ENCODE measurements at regions not wholly inside any gene's neighbourhood (a gene's known extent, or its start where the extent isn't known, plus 50 kb on each side); places are given as distances from the start of the nearest gene placed in this dataset.

DNA sequence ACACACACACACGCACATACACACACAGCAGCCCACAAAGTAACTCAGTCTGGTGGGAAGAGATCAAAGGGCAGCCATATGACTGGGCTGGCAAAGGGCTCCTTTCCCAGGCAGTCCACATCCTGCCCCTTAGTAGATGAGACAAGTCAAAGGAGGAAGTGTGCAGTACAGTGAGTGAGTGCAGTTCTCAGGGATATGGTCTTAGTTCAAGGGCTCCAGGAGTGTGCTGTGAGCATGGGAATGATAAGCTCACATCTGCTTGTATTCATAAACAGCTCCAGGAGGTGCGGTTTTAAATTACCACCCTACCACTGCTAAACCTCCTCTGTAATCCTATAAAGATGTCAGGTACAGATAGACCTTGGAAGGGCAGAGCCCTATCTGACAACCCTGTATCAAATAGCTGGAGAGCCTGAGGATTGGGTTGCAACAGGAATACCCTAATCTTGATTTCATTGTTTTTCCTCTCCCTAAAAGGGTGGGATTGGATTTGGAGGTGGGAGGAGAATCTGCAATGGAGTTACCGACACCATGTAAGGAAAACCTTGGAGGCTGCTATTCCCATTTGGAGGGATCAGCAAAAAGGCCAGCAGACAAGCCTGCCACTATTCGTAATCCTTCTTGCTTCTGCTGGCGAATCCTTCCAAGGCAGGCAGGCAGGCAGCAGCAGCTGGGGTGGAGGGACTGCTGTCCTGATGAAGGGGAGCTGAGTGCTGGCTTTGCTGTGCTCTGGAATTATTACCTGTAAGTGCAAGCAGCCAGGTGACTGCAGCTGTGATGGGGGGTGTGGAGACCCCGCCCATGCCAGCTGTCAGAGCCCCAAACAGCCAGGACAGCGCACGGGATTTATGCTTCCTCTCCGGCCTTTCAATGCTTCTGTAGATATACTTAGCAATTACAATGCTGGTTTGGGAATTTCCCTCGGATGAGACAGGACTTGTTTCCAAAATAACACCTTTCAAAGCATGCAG is 342.7 kb downstream of the PRL start:
- no peak for DNase-seq (ENCODE audit: low read depth in 2 of 2)

DNA sequence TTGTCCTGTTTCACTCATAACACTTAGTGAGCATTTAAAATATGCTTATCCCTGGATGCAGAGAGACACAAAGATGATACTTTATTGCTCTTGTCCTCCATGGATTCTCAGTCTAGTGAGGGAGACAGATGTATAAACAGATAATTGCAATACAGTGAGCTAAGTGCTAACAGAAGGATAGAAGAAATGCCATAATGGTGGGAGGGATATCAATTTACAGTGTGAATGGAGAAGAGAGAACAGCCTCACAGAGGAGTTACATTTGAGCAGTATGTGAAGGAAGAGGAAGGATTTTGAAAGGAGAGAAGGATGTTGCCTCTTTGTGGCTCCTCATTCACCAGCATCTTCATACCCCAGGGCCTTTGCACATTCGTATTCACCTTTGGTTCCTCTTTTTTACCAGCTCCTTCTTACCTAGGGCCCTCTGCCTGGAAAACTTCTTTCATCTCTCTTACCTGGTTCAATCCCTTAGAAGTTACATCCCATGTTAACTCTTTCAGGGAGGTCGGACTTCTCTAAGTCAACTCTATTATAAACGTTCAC is 341.7 kb downstream of the PRL start:
- DNase-seq (ENCODE audit: low read depth in 2 of 2): no peak

GRCh38 chr6:21955951-21956350 is 340.9 kb downstream of the PRL start:
- no peak for DNase-seq (ENCODE audit: low read depth in 2 of 2)

GRCh38 chr6:21958428-21958827 is 338.4 kb downstream of the PRL start:
- DNase-seq (ENCODE audit: low read depth in 2 of 2): no peak

GRCh38 chr6:21961226-21961625 is 335.6 kb downstream of the PRL start:
- no peak for DNase-seq (ENCODE audit: low read depth in 2 of 2)

GRCh38 chr6:21965016-21965415 is 331.8 kb downstream of the PRL start:
- no peak for DNase-seq (ENCODE audit: low read depth in 2 of 2)

DNA sequence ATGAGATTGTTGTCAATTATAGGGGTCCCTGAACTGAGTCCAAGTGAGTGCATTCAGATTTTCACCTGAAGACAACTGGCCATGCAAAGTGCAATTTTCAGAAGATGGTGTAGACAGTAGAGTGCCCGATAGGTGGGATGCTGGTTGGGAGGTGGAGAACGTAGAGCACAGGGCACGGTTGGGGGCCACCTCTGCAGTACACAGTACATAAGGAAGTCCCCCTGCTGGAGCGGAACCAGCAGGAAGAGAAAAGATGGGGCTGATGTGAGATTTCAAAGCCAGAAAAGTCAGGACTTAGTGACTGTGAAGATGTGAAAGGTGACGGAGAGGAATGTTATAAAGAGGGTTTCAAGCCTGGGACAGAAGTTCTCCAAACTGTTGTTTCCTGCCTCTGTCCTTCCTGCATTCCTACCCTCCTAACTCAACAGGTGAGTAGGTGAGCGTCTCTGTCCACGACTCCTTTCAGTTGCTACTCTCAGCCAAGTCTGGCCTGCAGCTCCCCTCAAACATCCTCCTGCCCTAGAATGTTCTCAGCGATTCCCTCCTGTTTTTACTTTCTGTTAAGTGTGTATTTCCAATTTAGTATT is 330.8 kb downstream of the PRL start:
- DNase-seq (ENCODE audit: low read depth in 2 of 2): no peak

GRCh38 chr6:21967056-21967974 is 329.5 kb downstream of the PRL start:
- no peak for DNase-seq (ENCODE audit: low read depth in 2 of 2)

DNA sequence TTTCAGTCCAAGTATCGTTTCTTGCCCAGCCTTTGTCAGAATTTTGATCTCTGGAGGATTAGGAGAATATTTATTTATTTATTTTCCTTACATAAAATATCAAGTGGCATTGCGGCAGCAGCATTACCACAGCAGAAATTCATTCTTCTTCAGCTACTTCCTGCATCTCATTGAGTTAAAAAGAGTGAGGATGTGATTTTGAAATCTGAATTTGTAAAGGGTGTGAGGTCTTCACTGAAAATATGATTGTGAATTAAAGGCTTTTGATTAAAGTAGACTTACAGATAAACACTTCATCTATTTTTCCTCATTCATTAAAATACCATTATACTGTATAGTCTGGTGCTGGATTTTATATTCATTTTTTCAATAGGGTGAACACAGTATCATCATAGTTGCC is 328.4 kb downstream of the PRL start:
- no peak for DNase-seq (ENCODE audit: low read depth in 2 of 2)

DNA sequence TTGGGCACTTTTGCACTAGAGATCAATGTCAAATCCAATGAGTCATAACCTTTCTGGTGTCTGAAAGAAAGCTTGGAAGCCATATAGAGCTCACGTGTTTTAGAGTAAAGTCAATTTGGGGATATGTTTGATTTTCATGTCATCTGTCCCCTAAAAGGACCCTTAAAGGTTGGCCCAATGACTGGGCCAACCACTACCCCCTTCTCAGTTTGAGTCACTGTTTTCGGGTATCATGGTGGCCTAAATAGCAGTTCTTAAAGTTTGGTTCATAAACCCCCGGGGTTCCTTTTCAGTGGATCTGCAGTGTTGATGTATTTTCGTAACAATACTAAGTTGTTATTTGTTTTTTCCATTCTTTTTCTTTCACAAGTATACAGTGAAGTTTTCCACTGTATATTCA is 327.6 kb downstream of the PRL start:
- no peak for DNase-seq (ENCODE audit: low read depth in 2 of 2)

DNA sequence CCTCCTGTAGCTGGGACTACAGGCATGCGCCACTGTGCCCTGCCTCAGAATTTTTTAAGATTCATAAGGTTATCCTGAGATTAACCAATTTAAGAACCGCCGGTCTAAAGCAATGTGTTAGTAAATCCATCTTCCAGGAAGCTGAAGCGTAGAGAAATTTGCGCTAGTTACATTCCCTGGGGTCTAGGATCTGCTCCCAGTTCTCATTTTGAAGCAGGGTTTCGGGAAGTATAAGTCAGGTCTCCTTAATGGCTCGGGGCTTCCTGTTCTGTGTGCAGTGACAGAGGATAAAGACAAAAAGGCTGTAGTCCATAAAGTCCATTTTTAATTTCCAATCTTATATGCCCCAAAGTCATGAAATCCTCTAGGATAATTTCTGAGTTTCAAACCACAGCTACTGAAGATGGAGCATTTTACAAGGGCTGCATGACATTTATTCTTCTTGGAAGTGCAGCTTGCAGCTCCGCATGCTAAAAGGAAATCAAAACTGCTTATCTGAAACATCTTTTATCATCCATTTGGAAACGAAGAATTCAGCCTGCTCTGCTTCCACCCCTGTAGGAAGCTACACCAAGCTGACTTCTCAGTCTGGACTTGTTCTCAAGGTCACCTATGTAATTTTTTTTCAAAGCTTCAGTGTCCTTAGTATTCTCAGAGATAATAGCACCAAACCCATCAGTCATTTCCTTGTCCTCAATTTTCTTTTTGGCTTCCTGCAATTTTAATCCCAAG is 326.1 kb downstream of the PRL start:
- no peak for DNase-seq (ENCODE audit: low read depth in 2 of 2)

GRCh38 chr6:21971541-21971940 is 325.3 kb downstream of the PRL start:
- DNase-seq (ENCODE audit: low read depth in 2 of 2): no peak

DNA sequence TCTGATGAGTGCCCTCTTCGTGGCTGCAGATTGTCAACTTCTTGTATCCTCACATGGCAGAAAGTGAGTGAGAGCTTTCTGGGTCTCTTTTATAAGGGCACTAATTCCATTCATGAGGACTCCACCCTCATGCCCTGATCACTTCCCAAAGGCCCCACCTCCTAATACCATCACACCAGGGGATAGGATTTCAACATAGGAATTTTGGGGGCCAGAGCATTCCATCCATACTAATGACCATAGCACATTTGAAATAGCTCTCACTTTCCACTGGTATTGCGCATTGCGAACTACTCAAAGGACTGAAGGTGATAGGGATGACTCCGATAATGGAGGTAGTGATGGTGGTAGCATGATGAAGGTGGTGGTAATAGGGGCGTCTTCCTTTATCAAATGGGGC is 324.3 kb downstream of the PRL start:
- DNase-seq (ENCODE audit: low read depth in 2 of 2): no peak

DNA sequence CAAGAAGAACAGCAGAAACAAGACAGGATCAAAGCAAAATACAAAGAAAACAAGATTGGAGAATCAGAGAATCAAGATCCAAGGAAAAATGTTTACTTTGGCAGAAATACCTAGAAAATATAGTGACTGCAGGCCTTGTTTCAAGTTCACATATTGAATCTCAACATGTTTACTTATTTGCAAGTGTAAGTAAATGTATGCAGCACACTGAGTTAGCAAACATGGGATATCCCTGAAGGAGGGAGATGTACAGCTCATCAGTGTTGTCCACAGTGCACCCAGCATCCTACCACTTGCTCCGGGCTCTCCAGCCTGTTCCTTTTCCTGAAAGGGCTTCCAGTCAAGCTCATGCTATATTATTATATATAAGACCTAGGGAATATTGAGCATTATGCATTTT is 319.5 kb downstream of the PRL start:
- DNase-seq (ENCODE audit: low read depth in 2 of 2): no peak

DNA sequence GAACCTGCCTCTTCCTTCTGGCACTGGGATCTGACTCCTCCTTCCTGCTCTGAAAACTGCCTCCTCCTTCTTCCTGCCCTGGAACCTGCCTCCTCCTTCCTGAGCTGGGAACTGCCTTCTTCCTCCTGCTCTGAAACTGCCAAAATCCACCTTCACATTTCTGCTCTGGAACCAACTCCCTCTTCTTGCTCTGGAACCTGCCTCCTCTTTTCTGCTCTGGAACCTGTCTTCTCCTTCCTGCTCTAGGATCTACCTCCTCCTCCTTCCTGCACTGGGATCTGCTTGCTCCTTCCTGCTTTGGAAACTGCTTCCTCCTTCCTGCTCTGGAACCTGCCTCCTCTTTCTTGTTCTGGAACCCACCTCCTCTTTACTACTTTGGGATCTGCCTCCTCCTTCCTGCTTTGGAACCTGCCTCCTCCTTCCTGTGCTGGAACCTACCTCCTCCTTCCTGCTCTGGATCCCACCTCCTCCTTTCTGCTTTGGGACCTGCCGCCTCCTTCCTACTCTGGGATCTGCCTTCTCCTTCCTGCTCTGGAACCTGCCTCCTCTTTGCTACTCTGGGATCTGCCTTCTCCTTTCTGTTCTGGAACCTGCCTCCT is 315.5 kb downstream of the PRL start:
- DNase-seq (ENCODE audit: low read depth in 2 of 2): no peak

DNA sequence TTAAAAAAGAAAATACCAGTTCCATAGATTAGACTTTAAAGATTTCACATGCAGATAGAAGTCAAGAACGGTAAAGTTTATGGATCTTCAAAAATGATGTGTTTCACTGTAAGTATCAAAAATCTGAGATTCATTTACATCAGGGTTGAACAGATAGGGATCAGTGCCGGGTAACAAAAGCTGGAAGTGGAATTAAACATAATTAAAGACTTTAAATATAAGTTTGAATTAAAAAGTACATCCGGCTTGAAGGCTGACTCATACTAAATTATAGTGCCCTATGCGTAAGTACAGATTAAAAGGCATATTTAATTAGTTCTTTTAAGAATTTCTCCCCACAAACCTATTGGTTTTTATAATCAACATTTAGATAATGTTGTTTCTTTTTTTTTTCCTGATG is 312.7 kb downstream of the PRL start:
- no peak for DNase-seq (ENCODE audit: low read depth in 2 of 2)

DNA sequence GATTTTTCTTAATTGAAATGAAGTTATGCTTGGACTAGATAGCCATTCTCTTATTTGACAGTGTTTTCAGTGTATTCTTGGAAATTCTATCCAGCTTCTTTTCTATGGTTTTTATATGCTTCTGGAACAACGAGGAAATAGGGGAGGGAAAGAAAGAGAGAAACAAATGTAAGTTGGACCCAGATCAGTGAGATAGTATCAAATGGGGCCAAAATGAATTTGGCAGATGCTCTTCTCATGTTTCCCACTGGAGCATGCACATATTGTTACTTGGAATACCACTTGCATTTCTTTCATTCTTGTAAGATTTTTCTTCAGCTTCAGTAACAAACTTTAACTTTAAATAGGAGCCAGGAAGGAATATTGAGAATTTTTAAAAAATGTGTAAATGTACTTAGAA is 312.3 kb downstream of the PRL start:
- DNase-seq (ENCODE audit: low read depth in 2 of 2): no peak

DNA sequence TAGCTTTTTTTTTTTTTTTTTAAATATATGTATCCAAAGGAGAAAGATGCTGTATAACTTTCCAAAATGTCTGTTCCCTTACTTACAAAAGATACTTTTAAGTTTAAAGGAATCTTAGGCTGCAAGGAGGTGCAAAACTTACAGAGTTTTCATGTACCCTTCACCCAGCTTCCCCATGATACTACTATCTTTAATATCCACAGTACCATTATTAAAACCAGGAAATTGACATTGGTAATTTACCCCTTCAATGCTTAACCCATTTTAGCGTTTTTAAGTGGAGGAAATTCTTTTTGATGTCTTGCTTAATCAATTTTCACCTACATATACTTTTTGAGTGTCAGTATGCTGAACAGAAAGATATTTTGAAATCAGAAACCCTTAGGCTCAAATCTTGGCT is 310.9 kb downstream of the PRL start:
- DNase-seq (ENCODE audit: low read depth in 2 of 2): no peak

DNA sequence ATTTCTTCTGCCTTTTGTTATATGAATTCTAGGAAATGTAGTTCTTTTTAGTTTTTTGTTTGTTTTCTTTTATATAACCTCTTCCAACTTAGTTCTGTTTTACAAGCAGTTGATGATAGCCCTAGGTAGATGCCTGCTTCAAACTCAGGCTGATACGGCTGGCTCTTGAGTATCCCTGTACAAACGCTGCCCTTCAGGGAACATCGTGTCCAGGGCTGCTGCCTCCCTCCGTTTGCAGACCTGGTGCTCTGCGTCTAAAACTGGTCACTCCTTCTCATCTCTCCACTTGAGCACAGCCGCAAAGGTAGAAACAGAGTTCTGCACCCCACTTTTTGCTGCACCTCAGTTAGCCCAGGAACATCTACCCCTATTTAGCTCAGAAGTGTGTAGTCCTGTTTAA is 310.1 kb downstream of the PRL start:
- no peak for DNase-seq (ENCODE audit: low read depth in 2 of 2)

DNA sequence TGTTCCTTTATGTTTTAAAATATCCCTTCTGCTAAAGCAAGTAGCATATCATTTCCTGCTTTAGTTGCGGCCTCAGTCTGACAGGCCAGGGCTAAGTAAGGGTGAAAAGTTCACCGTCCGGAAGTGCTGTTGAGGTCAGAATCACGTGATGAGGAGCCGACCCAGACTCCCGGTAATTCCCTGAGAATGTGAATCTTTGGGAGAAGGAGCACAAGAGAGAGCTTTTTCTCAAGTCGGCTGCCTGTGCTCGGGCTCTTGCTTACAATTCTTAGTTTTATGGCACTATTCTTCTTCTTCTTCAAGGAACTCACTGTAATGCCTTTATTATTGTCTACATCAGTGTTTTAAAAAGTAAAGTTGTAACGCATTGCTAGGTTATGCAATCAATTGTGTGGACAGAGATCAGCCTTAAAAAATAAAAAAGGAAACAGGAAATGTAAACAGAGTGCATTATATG is 309.3 kb downstream of the PRL start:
- DNase-seq (ENCODE audit: low read depth in 2 of 2): no peak

GRCh38 chr6:21990577-21990976 is 306.3 kb downstream of the PRL start:
- DNase-seq (ENCODE audit: low read depth in 2 of 2): no peak
